ENCODE measurements at regions not wholly inside any gene's neighbourhood (a gene's known extent, or its start where the extent isn't known, plus 50 kb on each side); places are given as distances from the start of the nearest gene placed in this dataset.

DNA sequence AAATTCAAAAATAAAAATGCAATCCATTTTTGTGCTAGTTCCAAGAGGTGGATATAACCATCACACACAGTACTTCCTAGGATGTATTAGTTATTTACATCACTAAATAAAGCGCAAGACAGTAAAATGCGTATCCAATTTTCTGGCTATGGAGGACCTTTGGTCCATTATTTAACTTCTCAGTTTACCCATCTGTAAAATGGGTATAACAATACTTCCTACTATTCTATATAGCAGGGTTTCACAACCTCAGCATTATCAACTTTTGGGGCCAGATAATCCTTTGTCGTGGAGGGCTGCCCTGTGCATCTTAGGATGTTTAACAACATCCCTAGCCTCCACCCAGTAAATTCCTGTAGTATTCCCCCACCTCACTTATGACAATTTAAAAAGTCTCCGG is 275.1 kb upstream of the PKDCC start:
- H3K9me3 ChIP-seq, result no peaks in the 10 kb centered on the region
- 94 to 96% (median 95%) methylated on average over 4 of the region's 4 CpGs for WGBS, 5 donors
- H3K4me1 ChIP-seq, result no peaks in the 10 kb centered on the region
- no peak overlapping the region for H3K4me3 ChIP-seq
- H3K27ac ChIP-seq, result no peak overlapping the region
- H3K36me3 ChIP-seq, result no peaks in the 10 kb centered on the region
- TF ChIP-seq CTCF (IDR thresholded peaks at IDR 0.05), result no peak
- no peak for TF ChIP-seq EP300 (IDR thresholded peaks at IDR 0.05)
- TF ChIP-seq POLR2A (IDR thresholded peaks at IDR 0.05), result no peak
- TF ChIP-seq POLR2AphosphoS5 (IDR thresholded peaks at IDR 0.05), result no peak
- no peak for DNase-seq
- no peaks in the 10 kb centered on the region for H3K27me3 ChIP-seq
- intact Hi-C loops (cut with DNase I; ENCODE audit: low total_unique reads), result no loop called here

DNA sequence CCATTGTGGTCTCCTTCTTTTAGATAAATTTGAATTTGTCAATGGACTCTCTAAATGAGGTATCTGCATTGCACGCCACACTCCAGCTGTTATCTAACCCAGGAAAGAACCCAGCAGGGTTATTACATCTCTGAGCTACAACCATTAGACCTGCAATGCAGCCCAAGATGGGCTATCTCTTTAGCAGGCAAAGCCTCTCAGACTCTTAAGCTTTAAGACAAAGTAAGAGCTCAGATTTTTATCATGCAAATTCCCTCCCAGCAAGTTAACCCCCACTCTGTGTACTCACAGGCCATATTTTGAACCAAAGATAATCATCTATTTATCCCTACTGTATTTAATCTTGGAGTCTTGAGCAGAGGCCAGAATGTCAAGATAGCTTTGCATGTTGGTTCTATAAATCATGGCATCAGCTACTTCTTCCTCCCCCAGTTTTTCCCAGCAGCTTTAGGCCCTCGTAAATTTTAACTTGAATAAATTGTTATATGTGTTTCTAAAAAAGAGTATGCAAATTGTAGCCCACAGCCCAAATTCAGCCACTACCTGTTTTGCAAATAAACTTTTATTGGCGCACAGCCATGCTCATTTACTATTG is 273.7 kb upstream of the PKDCC start:
- intact Hi-C loops (cut with DNase I; ENCODE audit: low total_unique reads), result no loop called here
- TF ChIP-seq POLR2AphosphoS5 (IDR thresholded peaks at IDR 0.05), result no peak
- no peak for TF ChIP-seq POLR2A (IDR thresholded peaks at IDR 0.05)
- no peak for TF ChIP-seq EP300 (IDR thresholded peaks at IDR 0.05)
- TF ChIP-seq CTCF (IDR thresholded peaks at IDR 0.05), result no peak
- Histone ChIP-seq H3K27me3 (no peaks in the 10 kb centered on the region), H3K9me3 (no peaks in the 10 kb centered on the region), H3K4me1 (no peaks in the 10 kb centered on the region), H3K27ac (no peak overlapping the region), H3K4me3 (no peak overlapping the region), H3K36me3 (no peaks in the 10 kb centered on the region)
- WGBS, 5 donors, result 65 to 95% (median 88%) methylated on average over 3 of the region's 3 CpGs
- no peak for DNase-seq

- H3K27ac ChIP-seq, result no peak overlapping the region
- DNase-seq, result peak in 1 of 2 donors; percentile 12
- WGBS, 5 donors, result 21 to 49% (median 39%) methylated on average over 4 of the region's 4 CpGs
- peaks cover 0 to 5% (median 0%) of the 10 kb centered on the region in 4 donors for H3K4me1 ChIP-seq
- TF ChIP-seq CTCF (IDR thresholded peaks at IDR 0.05) (no peak), POLR2A (IDR thresholded peaks at IDR 0.05) (no peak), EP300 (IDR thresholded peaks at IDR 0.05) (no peak), POLR2AphosphoS5 (IDR thresholded peaks at IDR 0.05) (no peak)
- H3K4me3 ChIP-seq, result no peak overlapping the region
- H3K36me3 ChIP-seq, result no peaks in the 10 kb centered on the region
- no peaks in the 10 kb centered on the region for H3K27me3 ChIP-seq
- no peaks in the 10 kb centered on the region for H3K9me3 ChIP-seq
- intact Hi-C loops (cut with DNase I; ENCODE audit: low total_unique reads), result no loop called here
These were observed 272.3 kb upstream of the PKDCC start for GRCh38 chr2:41775366-41776025.

- WGBS, 5 donors, result 33 to 61% (median 55%) methylated on average over 3 of the region's 3 CpGs
- intact Hi-C loops (cut with DNase I; ENCODE audit: low total_unique reads), result loop anchor here (5.0 kb wide), 1 partner anchor 1868 kb away; no protein-coding TSS in a partner anchor
- TF ChIP-seq POLR2AphosphoS5 (IDR thresholded peaks at IDR 0.05) (no peak), CTCF (IDR thresholded peaks at IDR 0.05) (no peak), POLR2A (IDR thresholded peaks at IDR 0.05) (no peak), EP300 (IDR thresholded peaks at IDR 0.05) (no peak)
- no peaks in the 10 kb centered on the region for H3K9me3 ChIP-seq
- peaks cover 0 to 5% (median 2%) of the 10 kb centered on the region in 4 donors for H3K4me1 ChIP-seq
- H3K4me3 ChIP-seq, result no peak overlapping the region
- no peaks in the 10 kb centered on the region for H3K36me3 ChIP-seq
- no peaks in the 10 kb centered on the region for H3K27me3 ChIP-seq
- DNase-seq, result peak in 1 of 2 donors; percentile 15
- H3K27ac ChIP-seq, result no peak overlapping the region
These were observed 267.9 kb upstream of the PKDCC start for GRCh38 chr2:41779888-41780287.

Data from stomach (tissue), 8 donors.